Thymus (tissue), 11 donors: ENCODE measurements at regions not wholly inside any gene's neighbourhood (a gene's known extent, or its start where the extent isn't known, plus 50 kb on each side); places are given as distances from the start of the nearest gene placed in this dataset.
"Not testable (repeated sequence)": the region's sequence is repeated elsewhere in the genome, so short reads cannot be mapped to it uniquely, and the experiment has no call there.

Source experiments
- DNase-seq, 9 donors: peaks; one replicate each; pipeline ENCODE4 v3.0.0-alpha.2; 2013; ENCODE audit warnings: low spot score in 9 of 9, low read depth in 6 of 9, missing footprints in 1 of 9
- H3K27ac ChIP-seq, 2 donors: one replicate each; pipeline ENCODE4 v1.5.1; 2013; ENCODE audit warnings: control low read depth in 1 of 2, low read depth in 1 of 2, low read length in 1 of 2, mild to moderate bottlenecking in 1 of 2, moderate library complexity in 1 of 2
- H3K27me3 ChIP-seq, 2 donors: one replicate each; pipeline ENCODE4 v1.5.1; 2013; ENCODE audit warnings: low read length in 1 of 2; ENCODE audit not compliant: control insufficient read depth in 2 of 2, insufficient read depth in 1 of 2
- H3K36me3 ChIP-seq, 2 donors: one replicate each; pipeline ENCODE4 v1.5.1; 2013; ENCODE audit warnings: low read length in 1 of 2, mild to moderate bottlenecking in 1 of 2, moderate library complexity in 1 of 2; ENCODE audit not compliant: control insufficient read depth in 2 of 2, insufficient read depth in 2 of 2
- H3K4me1 ChIP-seq, 2 donors: one replicate each; pipeline ENCODE4 v1.5.1; 2013; ENCODE audit warnings: low read length in 2 of 2; ENCODE audit not compliant: control insufficient read depth in 2 of 2, insufficient read depth in 2 of 2
- H3K4me3 ChIP-seq, 2 donors: one replicate each; pipeline ENCODE4 v1.5.1; 2013; ENCODE audit warnings: low read length in 2 of 2, control low read depth in 1 of 2, mild to moderate bottlenecking in 1 of 2
- H3K9me3 ChIP-seq, 2 donors: one replicate each; pipeline ENCODE4 v1.5.1; 2013; ENCODE audit warnings: low read length in 1 of 2, mild to moderate bottlenecking in 1 of 2; ENCODE audit not compliant: control insufficient read depth in 2 of 2, insufficient read depth in 1 of 2
- WGBS: extraction: QIAGEN DNeasy Blood & Tissue Kit; methylation state at CpG from one replicate; pipeline ENCODE4 v1.1.7; 2013; 5-methylcytosine and 5-hydroxymethylcytosine counted together
- donor health status: healthy.

DNA sequence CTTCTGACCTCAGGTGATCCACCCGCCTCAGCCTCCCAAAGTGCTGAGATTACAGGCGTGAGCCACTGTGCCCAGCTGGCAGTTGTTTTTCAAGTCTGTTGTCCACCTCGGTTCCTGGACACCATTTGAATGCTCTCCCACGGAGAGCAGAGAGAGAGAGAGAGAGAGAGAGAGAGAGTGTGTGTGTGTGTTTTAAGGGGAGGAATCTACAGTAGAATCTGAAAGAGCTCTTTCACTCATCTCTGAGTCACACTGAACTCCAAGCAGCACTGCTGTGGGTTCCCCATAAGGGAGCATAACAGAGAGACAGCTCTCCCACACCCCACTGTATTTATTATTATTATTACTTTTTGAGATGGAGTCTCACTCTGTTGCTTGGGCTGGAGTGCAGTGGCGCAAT, 156.6 kb downstream of the RPLP1 start:
- H3K4me3 ChIP-seq: no peak overlapping the region
- no peaks in the 10 kb centered on the region for H3K36me3 ChIP-seq
- 85% methylated on average over 5 of the region's 5 CpGs for WGBS
- H3K9me3 ChIP-seq: no peaks in the 10 kb centered on the region
- DNase-seq: no peak
- H3K4me1 ChIP-seq: no peaks in the 10 kb centered on the region
- no peak overlapping the region for H3K27ac ChIP-seq
- H3K27me3 ChIP-seq: no peaks in the 10 kb centered on the region

DNA sequence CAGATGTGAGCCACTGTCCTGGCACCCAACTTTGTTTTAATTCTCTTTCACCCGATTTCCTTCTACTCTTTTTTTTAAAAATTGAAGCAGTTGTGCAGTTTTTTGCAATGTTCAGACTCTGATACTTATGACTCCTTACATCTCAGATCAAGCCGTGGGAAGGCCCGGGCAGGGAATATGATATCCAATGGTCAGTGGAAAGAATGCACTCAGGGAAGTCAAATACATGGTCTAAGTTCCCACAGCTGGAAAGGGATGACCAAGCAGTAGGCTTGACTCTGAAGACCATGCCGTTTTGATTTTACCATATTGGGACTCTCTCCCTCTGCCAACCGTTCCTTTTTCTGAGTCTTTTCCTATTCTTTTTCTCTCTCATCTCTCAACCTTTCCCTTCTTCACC, 157.2 kb downstream of the RPLP1 start:
- no peaks in the 10 kb centered on the region for H3K9me3 ChIP-seq
- 97% methylated on average over 5 of the region's 5 CpGs for WGBS
- no peak for DNase-seq
- H3K27me3 ChIP-seq: no peaks in the 10 kb centered on the region
- H3K27ac ChIP-seq: no peak overlapping the region
- no peaks in the 10 kb centered on the region for H3K36me3 ChIP-seq
- H3K4me3 ChIP-seq: no peak overlapping the region
- no peaks in the 10 kb centered on the region for H3K4me1 ChIP-seq

DNA sequence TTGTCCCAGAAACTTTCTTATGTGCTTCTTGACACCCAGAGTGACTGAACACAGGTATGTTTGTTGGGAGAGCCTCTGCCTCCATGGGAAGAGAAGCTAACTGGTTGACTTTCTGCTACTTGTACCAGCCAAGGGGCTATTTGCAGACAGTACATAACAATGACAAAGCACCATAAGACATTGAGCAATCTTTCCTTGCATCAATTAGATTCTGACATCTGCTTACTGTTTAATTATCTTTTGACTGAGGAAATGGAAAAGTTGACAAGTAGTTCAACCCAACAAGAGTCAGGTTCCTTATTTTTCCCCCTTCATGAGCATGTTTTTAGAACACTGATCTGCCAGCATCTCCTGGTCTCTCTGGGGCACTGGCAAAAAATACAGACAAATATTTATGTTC, 157.7 kb downstream of the RPLP1 start:
- Histone ChIP-seq H3K9me3 (no peaks in the 10 kb centered on the region), H3K27ac (no peak overlapping the region), H3K36me3 (no peaks in the 10 kb centered on the region), H3K27me3 (no peaks in the 10 kb centered on the region), H3K4me1 (no peaks in the 10 kb centered on the region), H3K4me3 (no peak overlapping the region)
- DNase-seq: no peak

DNA sequence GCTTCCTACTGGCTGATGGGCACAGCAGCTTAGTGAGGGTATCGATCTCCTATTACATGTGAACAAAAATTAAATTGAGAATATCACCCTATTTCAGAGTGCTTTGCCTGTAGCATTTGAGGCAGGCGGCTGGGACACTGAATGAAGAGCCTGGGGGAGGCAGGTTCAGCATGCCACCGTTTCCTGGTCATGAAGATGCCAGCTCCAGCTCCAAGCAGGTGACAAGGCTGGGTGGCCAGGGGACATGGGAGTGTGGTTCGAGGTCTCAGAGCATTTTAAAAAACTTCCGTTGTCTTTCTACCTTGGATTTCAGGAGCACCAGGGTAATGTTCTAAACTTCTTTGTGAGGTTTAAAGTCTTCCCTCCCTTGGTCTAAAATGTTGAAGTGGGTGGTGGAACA, 158.2 kb downstream of the RPLP1 start:
- Histone ChIP-seq H3K9me3 (no peaks in the 10 kb centered on the region), H3K27ac (no peak overlapping the region), H3K27me3 (no peaks in the 10 kb centered on the region), H3K36me3 (no peaks in the 10 kb centered on the region), H3K4me3 (no peak overlapping the region), H3K4me1 (no peaks in the 10 kb centered on the region)
- 98% methylated on average over 5 of the region's 5 CpGs for WGBS
- DNase-seq: no peak

DNA sequence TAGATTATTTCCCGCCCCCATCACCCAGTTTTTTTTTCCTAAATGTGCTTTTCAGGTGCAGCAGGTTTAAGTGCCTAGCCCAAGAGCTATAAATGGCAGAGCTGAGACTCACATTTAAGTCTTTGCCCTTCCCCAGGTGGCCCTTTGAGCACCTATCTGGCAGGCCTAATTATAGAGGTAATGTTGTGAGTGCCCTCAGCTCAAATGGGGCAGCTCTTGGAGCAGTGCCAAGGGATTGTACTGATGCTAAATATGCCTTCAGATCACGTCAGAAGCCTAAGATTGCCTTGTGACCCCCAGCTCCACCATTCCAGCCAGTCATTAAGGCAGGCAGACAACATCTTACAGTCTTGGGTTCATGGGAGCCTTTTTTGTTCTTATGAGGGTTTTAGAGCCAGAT, 159.5 kb downstream of the RPLP1 start:
- H3K9me3 ChIP-seq: no peaks in the 10 kb centered on the region
- DNase-seq: no peak
- 87% methylated on average over 2 of the region's 2 CpGs for WGBS
- no peaks in the 10 kb centered on the region for H3K27me3 ChIP-seq
- H3K4me1 ChIP-seq: no peaks in the 10 kb centered on the region
- H3K27ac ChIP-seq: no peak overlapping the region
- no peak overlapping the region for H3K4me3 ChIP-seq
- H3K36me3 ChIP-seq: no peaks in the 10 kb centered on the region

DNA sequence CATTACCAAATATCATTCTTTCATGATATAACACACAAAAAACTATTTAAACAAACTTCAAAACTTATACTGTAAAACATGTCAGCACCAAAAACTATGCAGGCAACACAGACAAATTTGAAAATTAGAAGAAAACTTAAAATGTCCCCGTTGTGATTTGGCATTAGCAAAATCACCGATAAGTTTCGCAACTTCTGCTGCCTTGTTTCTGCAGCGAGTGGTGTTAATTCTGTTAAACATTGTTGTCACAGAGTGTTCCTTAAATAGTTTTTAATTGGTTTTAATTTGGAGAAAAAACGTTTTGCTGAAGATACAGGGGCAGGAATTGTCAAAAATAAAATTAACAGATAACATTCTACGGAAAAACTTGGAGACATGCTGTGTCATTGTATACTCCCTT, 160.6 kb downstream of the RPLP1 start:
- no peak overlapping the region for H3K4me3 ChIP-seq
- no peaks in the 10 kb centered on the region for H3K9me3 ChIP-seq
- no peaks in the 10 kb centered on the region for H3K27me3 ChIP-seq
- no peaks in the 10 kb centered on the region for H3K36me3 ChIP-seq
- no peaks in the 10 kb centered on the region for H3K4me1 ChIP-seq
- DNase-seq: no peak
- no peak overlapping the region for H3K27ac ChIP-seq
- WGBS: 87% methylated on average over 6 of the region's 6 CpGs

DNA sequence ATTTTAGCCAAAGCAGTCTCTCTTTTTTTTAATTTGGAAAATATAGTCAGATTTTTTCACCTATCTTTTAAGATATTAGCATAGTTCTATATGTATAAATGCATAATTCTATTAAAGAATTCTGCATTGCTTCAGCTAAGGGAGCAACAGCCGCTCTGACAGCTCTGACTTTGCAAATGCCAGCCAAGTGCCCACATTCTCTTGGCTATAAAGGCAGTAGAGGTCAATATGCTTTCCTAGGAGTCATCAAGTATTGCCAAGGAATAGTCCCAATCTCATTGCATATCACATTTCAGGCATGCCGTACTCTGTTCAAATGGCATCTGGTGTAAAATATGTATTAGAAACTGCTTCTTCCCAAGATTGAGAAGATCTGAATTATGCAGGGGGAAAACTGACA, 161.4 kb downstream of the RPLP1 start:
- Histone ChIP-seq H3K36me3 (no peaks in the 10 kb centered on the region), H3K4me3 (no peak overlapping the region), H3K27me3 (no peaks in the 10 kb centered on the region), H3K27ac (no peak overlapping the region), H3K9me3 (no peaks in the 10 kb centered on the region), H3K4me1 (no peaks in the 10 kb centered on the region)
- 97% methylated on average over 2 of the region's 2 CpGs for WGBS
- DNase-seq: no peak

DNA sequence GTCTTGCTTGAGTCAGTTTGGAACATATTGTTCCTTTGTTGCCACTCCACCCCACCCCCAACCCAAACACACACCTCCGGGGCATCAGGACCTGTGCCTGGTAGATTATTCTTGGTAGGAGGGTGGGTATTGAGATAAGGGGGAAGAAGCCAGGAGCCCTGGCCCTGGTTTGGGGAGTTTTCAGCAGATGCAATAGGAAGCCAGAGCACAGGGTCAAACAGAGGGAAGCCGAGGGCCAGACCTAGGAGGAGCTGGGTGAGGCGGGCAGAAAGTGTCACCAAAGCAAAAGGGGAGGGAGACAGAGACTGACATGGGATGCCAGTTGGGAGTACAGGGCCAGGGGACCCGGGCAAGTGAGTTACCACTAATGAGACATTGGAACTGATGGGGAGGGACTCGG, 163.1 kb downstream of the RPLP1 start:
- H3K9me3 ChIP-seq: no peaks in the 10 kb centered on the region
- no peak overlapping the region for H3K27ac ChIP-seq
- H3K27me3 ChIP-seq: no peaks in the 10 kb centered on the region

DNA sequence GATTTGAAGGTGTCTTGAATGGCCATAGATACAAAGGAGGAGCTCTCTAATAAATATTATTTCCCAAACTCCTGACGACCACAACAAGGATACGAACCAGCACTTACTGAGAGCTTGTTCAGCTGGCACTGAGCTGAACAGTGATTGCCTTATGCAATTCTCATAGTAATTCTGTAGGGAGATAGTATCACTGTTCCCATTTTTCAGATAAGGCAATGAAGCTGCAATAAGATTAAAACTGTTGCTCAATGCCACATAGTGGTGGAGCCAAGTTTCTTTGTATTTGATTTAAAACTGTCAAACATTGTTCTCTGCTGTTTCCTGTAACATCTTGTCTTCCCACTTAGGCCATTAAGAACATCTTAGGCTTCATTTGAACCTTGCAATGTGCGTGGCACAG, 163.9 kb downstream of the RPLP1 start:
- no peaks in the 10 kb centered on the region for H3K9me3 ChIP-seq
- WGBS: 97% methylated on average over 3 of the region's 3 CpGs
- H3K4me1 ChIP-seq: no peaks in the 10 kb centered on the region
- H3K4me3 ChIP-seq: no peak overlapping the region
- no peaks in the 10 kb centered on the region for H3K27me3 ChIP-seq
- DNase-seq: no peak
- no peak overlapping the region for H3K27ac ChIP-seq
- H3K36me3 ChIP-seq: no peaks in the 10 kb centered on the region

More for the DNA sequence above, 163.1 kb downstream of the RPLP1 start:
- 96% methylated on average over 5 of the region's 5 CpGs for WGBS
- H3K4me1 ChIP-seq: no peaks in the 10 kb centered on the region
- H3K4me3 ChIP-seq: no peak overlapping the region
- no peaks in the 10 kb centered on the region for H3K36me3 ChIP-seq
- DNase-seq: no peak

DNA sequence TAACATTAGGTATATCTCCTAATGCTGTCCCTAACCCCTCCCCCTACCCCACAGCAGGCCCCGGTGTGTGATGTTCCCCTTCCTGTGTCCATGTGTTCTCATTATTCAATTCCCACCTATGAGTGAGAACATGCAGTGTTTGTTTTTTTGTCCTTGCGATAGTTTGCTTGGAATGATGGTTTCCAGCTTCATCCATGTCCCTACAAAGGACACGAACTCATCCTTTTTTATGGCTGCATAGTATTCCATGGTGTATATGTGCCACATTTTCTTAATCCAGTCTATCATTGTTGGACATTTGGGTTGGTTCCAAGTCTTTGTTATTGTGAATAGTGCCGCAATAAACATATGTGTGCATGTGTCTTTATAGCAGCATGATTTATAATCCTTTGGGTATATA, 164.5 kb downstream of the RPLP1 start:
- not testable (repeated sequence) for H3K27ac ChIP-seq, H3K27me3 ChIP-seq, H3K4me3 ChIP-seq, H3K4me1 ChIP-seq, H3K36me3 ChIP-seq, H3K9me3 ChIP-seq, DNase-seq
- 92% methylated on average over 3 of the region's 4 CpGs for WGBS
